EH (cell line): ENCODE measurements at regions not wholly inside any gene's neighbourhood (a gene's known extent, or its start where the extent isn't known, plus 50 kb on each side); places are given as distances from the start of the nearest gene placed in this dataset.

Experiments used
- DNase-seq: peaks from one replicate; pipeline ENCODE4 v3.0.0-alpha.2; 2015; ENCODE audit warnings: low read depth

- no peak for DNase-seq
Measured at GRCh38 chr15:25182736-25183445, 228.1 kb downstream of the SNRPN start.

- no peak for DNase-seq
Measured at GRCh38 chr15:25183581-25184251, 228.9 kb downstream of the SNRPN start.

DNA sequence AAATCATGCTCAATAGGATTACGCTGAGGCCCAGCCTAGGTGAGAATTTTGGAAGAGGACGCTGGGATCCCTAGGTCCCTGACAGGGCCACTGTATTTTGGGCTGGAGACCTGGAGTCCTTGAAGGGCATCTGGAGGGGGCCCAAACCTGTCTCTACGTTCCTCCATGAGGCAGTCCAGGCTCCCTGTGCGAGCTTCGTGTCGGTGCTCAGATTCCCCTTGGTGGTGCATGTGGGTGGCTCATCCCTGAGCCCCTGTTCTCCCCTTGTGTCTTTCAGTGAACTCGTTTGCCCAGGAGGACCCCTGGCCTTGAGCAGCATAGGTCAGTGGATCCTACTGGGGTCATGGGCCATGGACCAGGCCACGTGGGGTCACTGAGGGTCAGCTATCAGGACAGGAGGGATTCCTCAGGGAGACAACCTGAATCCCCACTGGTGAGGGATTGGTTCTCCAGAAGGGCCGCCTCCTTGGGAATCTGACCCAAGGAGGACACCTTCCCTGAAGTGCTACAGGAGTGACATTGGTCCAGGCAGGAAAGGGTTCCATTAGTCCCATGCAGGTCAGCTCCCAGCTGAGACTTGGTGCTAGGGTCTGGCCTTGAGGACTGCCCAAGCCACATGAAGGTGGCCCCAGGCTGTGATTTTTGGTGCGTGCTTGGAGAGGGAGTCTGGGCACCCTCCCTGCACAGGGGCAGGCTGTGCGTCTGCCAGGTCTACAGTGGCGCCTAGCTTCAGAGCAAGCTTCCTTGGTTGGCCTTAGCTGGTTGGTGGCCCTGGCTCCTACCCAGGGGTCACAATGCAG lies 229.8 kb downstream of the SNRPN start:
- no peak for DNase-seq

DNA sequence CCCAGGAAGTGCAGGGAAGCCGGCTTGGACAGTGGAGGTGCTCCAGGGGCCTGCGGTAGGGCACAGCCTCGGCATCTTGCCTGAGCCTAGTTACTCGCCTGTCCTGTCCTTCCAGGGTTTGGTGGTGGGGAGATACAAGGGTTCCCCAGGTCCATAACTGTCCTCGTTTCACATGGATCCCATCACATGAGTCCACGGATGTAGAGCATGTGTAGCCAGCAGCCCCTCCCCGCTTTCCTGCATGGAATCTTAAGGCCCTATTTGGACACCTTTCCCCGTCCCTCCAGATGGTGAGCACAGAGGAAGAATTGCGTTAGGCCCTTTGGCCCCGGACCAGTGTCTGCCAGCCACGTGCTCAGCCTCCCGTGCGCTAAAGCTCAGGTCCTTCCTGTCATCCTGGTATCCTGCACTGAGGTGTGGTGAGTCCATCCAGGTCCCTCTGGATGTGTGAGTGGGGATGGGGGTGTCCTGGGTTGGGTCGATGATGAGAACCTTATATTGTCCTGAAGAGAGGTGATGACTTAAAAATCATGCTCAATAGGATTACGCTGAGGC lies 230.4 kb downstream of the SNRPN start:
- no peak for DNase-seq

- DNase-seq: no peak
Measured at GRCh38 chr15:25185791-25186190, 231.0 kb downstream of the SNRPN start.

DNA sequence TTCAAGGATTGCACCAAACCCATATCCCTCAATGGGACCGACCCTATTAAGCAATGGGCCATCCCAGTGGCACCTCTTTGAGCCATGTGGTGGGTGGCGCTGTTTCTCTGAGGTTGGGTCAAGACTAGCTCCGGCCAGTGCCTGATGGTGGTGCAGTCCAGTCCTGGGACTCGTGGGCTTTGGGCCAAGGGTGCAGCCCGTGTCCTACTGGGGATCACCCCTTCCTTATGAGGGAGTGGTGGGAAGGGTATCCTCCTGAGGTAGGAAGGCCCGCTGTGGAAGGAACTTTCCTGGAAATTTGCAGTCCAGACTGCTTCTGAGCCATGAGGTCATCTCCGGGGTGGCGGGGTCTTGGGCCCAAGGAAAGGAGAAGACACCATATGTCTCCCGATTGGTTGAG lies 231.6 kb downstream of the SNRPN start:
- no peak for DNase-seq

DNA sequence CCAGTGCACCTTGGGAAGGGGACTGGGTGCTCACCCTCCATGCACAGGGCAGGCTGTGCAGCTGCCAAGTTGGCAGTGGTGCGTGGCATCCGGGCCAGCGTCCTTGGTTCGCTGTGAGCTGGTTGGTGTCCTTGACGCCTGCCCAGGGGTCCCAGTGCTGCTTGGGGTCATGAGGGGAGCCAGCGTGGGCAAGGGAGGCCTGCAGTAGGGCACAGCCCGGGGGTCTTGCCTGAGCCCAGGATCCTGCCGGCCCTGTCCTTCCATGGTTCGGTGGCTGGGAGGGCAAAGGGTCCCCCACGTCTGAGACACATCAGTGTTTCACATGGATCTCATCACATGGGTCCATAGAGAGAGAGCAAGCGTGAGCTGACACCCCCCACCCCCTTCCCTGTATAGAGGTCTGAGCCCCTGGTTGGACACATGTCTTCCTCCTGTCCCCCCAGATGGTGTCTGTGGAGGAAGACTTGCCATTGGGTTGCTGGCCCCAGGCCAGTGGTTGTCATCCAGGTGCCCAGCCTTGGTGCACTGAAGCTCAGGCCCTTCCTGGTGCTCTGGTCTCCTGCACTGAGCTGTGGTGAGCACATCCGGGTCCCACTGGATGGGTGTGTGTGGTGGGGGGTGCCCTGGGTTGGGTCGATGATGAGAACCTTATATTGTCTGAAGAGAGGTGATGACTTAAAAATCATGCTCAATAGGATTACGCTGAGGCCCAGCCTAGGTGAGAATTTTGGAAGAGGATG lies 232.3 kb downstream of the SNRPN start:
- DNase-seq: no peak

DNA sequence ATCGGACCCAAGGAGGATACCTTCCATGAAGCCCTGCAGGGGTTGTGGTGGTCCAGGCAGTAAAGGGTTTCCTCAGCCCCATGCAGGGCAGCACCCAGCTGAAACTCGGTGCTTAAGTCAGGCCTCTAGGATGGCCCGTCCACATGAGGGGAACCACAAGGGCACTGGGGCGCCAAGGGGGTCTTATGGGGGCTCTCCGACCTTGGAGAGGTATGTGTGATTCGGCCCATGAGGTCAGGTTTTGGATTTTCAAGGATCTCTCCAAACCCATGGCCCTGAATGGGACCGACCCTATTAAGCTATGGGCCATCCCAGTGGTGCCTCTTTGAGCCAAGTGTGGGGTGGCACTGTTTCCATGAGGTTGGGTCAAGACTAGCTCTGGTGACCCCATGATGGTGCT lies 233.3 kb downstream of the SNRPN start:
- DNase-seq: no peak

- DNase-seq: no peak
Measured at GRCh38 chr15:25188551-25189101, 233.8 kb downstream of the SNRPN start.

- DNase-seq: no peak
Measured at GRCh38 chr15:25189551-25189950, 234.8 kb downstream of the SNRPN start.

DNA sequence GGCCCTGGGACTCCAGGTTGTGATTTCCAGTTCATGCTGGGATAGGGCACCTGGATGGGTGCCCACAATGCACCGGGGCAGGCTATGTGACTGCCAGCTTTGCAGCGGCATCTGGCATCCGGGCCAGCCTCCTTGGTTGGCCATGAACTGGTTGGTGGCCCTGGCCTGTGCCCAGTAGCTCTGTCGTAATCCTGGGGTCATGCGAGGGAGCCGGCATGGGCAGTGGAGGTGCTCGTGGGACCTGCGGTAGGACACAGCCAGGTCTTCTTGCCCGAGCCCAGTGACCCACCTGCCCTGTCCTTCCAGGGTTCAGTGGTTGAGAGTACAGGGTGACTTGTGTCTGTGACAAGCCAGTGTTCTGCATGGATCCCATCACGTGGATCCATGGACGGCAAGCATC lies 237.9 kb downstream of the SNRPN start:
- no peak for DNase-seq

DNA sequence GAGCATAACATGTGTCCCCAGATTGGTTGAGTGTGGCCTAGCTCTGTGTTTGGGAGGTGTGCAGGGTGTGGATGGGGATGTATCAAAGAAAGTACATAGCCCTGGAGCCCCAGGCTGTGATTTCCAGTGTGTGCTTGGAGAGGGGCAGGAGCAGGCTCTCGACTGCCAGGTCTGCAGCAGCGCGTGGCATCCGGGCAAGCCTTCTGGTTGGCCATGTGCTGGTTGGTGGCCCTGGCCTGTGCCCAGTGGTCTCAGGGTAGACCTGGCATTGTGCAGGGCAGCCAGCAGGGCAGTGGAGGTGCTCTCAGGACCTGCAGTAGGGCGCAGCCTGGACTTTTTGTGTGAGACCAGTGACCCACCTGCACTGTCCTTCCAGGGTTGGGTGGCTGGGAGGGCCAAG lies 231.5 kb downstream of the UBE3A start:
- no peak for DNase-seq

DNA sequence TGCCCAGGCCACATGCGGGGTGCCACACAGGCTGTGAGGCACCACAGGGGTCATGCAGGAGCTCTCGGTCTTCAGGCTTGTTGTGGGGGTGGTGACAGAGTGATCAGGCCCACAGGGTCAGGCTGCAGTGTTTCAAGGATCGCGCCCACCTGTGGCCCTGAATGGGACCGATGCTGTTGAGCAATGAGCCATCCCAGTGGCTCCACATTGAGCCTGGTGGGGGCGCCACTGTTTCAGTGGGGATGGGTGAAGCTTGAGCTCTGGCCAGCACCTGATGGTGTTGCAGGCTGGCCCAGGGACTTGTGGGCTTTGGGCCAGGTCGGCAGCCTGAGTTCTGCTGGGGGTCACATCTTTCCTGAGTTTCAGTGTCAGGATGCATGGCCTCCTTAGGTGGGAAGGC lies 230.1 kb downstream of the UBE3A start:
- no peak for DNase-seq

DNA sequence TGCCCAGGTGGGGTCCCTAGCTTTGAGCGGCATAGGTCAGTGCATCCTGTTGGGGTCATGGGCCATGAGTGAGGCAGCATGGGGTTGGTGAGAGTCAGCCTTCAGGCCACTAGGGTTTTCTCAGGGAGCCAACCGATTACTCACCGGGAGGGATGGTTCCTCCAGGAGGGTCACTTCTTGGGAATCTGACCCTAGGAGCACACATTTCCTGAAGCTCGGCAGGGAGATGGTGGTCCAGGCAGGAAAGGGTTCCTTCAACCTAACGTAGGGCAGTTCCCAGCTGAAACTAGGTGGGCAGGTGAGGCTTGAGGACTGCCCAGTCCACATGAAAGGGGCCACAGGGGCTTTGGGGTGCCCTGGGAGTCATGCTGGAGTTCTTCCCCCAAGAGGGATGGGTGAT lies 218.0 kb downstream of the UBE3A start:
- no peak for DNase-seq

DNA sequence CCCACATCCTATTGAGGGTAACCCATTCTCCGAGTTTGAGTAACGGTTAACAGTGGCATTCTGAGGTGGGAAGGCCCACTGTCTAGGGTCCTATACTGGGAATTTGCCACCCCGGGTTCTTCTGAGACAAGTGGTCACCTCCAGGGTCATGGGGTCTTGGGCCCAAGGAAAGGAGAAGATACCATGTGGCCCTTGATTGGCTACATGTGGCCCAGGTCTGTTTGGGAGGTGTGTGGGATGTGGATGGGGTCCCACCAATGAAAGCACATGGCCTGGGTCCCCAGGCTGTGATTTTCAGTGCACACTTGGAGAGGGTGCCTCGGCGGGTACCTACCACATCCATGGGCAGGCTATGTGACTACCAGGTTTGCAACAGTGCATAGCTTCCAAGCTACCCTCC lies 214.4 kb downstream of the UBE3A start:
- no peak for DNase-seq

DNA sequence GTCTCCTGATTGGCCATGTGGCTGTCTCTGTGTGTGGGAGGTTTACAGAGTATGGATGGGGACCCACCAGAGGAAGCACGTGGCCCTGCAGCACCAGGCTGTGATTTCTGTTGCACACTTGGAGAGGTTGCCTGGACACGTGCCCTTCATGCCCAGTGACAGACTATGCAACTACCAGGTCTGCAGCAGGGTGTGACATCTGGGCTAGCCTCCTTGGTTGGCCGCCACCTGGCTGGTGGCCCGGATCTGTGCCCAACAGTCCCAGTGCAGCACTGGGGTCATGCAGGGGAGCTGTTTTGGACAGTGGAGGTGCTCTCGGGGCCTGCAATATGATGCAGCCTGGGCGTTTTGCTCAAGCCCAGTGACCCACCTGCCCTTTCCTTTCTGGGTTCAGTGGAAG lies 212.5 kb downstream of the UBE3A start:
- DNase-seq: no peak

- no peak for DNase-seq
Measured at GRCh38 chr15:25228261-25228660, 210.6 kb downstream of the UBE3A start.

DNA sequence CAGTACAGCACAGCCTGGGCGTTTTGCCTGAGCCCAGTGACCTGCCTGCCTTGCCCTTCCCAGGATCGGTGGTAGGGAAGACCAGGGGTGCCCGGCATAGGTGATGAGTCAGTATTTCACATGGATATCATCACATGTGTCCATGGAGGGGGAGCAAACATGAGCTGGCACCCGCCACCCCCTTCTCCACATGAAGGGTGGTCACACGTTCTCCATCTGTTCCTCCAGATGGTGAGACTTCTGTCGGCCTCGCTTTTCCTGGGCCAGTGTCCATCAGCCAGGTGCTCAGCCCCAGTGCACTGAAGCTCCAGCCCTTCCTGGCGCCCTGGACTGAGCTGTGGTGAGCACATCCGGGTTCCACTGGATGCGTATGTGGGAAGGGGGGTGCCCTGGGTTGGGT lies 208.4 kb downstream of the UBE3A start:
- DNase-seq: no peak

DNA sequence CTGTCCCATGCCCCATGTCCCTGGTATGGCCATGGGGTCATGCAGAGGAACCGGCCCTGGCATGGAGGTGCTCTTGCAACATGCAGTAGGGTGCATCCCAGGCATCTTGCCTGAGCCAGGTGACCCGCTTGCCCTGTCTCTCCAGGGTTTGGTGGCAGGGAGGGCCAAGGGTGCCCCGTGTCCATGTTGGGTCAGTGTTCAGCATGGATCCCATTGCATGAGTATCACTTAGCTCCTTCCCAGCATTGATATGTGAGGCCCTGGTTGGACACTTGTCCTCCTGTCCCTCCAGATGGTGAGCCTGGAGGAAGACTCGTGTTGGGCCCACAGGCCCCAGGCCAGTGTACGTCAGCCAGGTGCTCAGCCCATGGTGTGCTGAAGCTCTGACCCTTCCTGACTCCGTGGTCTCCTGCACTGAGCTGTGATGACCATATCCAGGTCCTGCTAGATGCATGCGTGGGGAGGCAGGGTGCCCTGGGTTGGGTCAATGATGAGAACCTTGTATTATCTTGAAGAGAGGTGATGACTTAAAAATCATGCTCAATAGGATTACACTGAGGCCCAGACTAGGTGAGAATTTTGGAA lies 205.0 kb downstream of the UBE3A start:
- DNase-seq: no peak

GRCh38 chr15:25234831-25235230 lies 204.0 kb downstream of the UBE3A start:
- DNase-seq: no peak

GRCh38 chr15:25235391-25235790 lies 203.4 kb downstream of the UBE3A start:
- no peak for DNase-seq
